GM19328 (cell line): ENCODE measurements at regions not wholly inside any gene's neighbourhood (a gene's known extent, or its start where the extent isn't known, plus 50 kb on each side); places are given as distances from the start of the nearest gene placed in this dataset.
"Not testable (repeated sequence)": the region's sequence is repeated elsewhere in the genome, so short reads cannot be mapped to it uniquely, and the experiment has no call there.

Experiments
- ATAC-seq: cut with Tn5 transposase; IDR thresholded peaks from one replicate; pipeline ENCODE4 v1.9.1; 2021; ENCODE audit warnings: mild to moderate bottlenecking, moderate library complexity; ENCODE audit not compliant: unreplicated experiment

GRCh38 chr3:152768478-152768877 is 66.5 kb upstream of the P2RY1 start:
- no peak for ATAC-seq

- ATAC-seq = no peak
Measured at GRCh38 chr3:152769523-152769922, 65.4 kb upstream of the P2RY1 start.

- ATAC-seq = no peak
Measured at GRCh38 chr3:152770296-152770695, 64.6 kb upstream of the P2RY1 start.

- no peak for ATAC-seq
Measured at GRCh38 chr3:152771120-152771519, 63.8 kb upstream of the P2RY1 start.

- no peak for ATAC-seq
Measured at GRCh38 chr3:152772674-152773225, 62.2 kb upstream of the P2RY1 start.

- ATAC-seq = no peak
Measured at GRCh38 chr3:152773633-152774032, 61.3 kb upstream of the P2RY1 start.

GRCh38 chr3:152774230-152774629 is 60.7 kb upstream of the P2RY1 start:
- ATAC-seq = not testable (repeated sequence)

DNA sequence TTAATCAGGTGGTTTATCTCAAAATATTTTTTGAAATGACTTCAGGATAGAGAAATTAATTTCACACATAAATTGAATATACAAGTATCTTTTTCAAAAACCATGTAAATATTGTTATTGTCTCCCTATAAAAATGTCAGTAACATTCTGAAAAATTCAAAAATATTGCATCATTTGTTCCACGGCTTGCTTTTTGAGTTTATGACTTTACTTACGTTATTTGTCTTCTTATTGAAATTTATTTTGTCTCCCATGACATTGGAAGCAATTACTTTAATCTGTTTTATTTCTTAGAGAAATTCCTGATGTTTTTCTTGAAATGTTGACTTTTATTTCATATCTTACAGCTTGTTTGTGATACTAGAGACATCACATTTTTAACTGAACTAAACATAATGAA is 56.9 kb upstream of the P2RY1 start:
- no peak for ATAC-seq

GRCh38 chr3:152779653-152780052 is 55.3 kb upstream of the P2RY1 start:
- ATAC-seq = no peak

DNA sequence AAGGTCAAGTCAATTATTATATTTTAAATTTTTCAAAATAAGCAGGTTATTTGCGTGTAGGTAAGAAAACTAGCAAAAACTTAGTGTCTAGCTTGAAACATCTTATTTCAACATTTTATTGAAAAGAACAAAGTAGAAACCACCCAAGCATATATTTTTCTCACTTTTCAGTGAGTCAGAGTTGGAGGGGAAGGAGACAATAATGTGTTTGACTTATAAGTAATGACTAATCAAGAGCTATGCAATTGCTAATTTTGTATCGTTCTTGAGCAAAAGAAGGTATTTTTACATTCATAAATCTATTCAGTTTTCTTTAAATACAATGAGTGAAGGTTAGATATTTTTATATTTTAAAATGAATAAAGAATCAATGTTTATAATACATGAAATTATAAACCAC is 54.4 kb upstream of the P2RY1 start:
- ATAC-seq = no peak

DNA sequence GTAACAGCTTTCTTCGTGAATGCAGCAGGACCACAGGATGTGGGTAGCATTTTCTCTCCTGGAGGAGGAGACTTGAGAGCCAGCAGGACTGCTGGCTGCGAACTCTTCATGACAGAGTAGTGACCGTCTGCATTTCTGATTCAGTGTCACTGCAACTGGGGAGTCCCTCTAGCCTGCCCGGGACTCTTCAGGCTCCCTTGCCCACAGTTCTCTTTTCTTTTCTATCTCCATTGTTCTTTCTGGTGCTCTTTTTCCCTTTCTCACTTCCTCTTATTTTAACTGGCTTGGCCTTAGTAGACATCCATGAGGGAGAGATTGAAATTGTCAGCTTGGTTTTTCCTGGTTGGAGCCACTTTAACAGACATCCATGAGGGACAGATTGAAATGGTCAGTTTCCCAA is 49.9 kb upstream of the P2RY1 start:
- ATAC-seq = no peak
